GM19043 (cell line): ENCODE measurements at regions not wholly inside any gene's neighbourhood (a gene's known extent, or its start where the extent isn't known, plus 50 kb on each side); places are given as distances from the start of the nearest gene placed in this dataset.
"Not testable (repeated sequence)": the region's sequence is repeated elsewhere in the genome, so short reads cannot be mapped to it uniquely, and the experiment has no call there.

Experiments used
- ATAC-seq: cut with Tn5 transposase; IDR thresholded peaks from one replicate; pipeline ENCODE4 v1.9.1; 2021; ENCODE audit warnings: low read depth; ENCODE audit not compliant: unreplicated experiment

GRCh38 chr6:120931520-120932180, 402.6 kb downstream of the TBC1D32 start:
- ATAC-seq = not testable (repeated sequence)

- not testable (repeated sequence) for ATAC-seq
Measured at GRCh38 chr6:120930500-120930899, 403.8 kb downstream of the TBC1D32 start.

- no peak for ATAC-seq
Measured at GRCh38 chr6:120924214-120924613, 410.1 kb downstream of the TBC1D32 start.

GRCh38 chr6:120918137-120918536, 416.1 kb downstream of the TBC1D32 start:
- no peak for ATAC-seq

GRCh38 chr6:120916844-120917243, 417.4 kb downstream of the TBC1D32 start:
- ATAC-seq = no peak

GRCh38 chr6:120913486-120913885, 420.8 kb downstream of the TBC1D32 start:
- no peak for ATAC-seq

- ATAC-seq = no peak
Measured at GRCh38 chr6:120908767-120909166, 425.5 kb downstream of the TBC1D32 start.

GRCh38 chr6:120903836-120904235, 430.4 kb downstream of the TBC1D32 start:
- ATAC-seq = no peak

- no peak for ATAC-seq
Measured at GRCh38 chr6:120899932-120900331, 434.3 kb downstream of the TBC1D32 start.

- ATAC-seq = peak; percentile 87
Measured at GRCh38 chr6:120894077-120894476, 440.2 kb downstream of the TBC1D32 start.

- no peak for ATAC-seq
Measured at GRCh38 chr6:120876931-120877330, 457.3 kb downstream of the TBC1D32 start.

- peak; percentile 58 for ATAC-seq
Measured at GRCh38 chr6:120876424-120876823, 457.9 kb downstream of the TBC1D32 start.

GRCh38 chr6:120875900-120876299, 458.4 kb downstream of the TBC1D32 start:
- ATAC-seq = peak; percentile 47

- ATAC-seq = no peak
Measured at GRCh38 chr6:120874422-120874821, 459.9 kb downstream of the TBC1D32 start.

GRCh38 chr6:120873125-120873865, 461.0 kb downstream of the TBC1D32 start:
- no peak for ATAC-seq

GRCh38 chr6:120872262-120872578, 462.1 kb downstream of the TBC1D32 start:
- no peak for ATAC-seq

- ATAC-seq = peak; percentile 32
Measured at GRCh38 chr6:120871416-120872261, 462.6 kb downstream of the TBC1D32 start.

GRCh38 chr6:120869397-120869796, 464.9 kb downstream of the TBC1D32 start:
- no peak for ATAC-seq

- no peak for ATAC-seq
Measured at GRCh38 chr6:120857422-120857821, 476.9 kb downstream of the TBC1D32 start.

GRCh38 chr6:120854583-120854982, 479.7 kb downstream of the TBC1D32 start:
- no peak for ATAC-seq

GRCh38 chr6:120853489-120853888, 480.8 kb downstream of the TBC1D32 start:
- ATAC-seq = no peak
